GM18519 (cell line): ENCODE measurements at regions not wholly inside any gene's neighbourhood (a gene's known extent, or its start where the extent isn't known, plus 50 kb on each side); places are given as distances from the start of the nearest gene placed in this dataset.
"Not testable (repeated sequence)": the region's sequence is repeated elsewhere in the genome, so short reads cannot be mapped to it uniquely, and the experiment has no call there.

Experiments
- ATAC-seq: cut with Tn5 transposase; IDR thresholded peaks from one replicate; pipeline ENCODE4 v1.9.1; 2021; ENCODE audit warnings: mild to moderate bottlenecking, moderate library complexity; ENCODE audit not compliant: unreplicated experiment, low FRiP score

DNA sequence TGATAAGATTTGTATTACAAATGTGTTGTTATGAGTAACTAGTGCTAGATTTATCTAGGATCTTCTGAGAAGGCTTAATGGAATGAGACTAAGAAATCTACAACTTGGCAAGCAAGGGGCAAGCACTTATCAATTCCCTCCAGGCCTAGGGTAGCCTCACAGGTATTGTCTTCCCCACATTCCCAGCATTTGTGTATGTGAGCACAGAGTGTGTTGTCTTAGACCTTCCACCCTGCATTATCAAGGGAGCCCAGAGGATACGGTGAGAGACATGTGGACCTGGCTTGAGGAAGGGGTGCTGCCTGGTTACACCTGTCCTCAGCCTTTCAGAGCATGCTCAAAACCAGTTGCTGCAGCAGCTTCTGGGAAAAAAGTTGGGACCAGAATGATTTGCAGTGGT lies 327.2 kb downstream of the MRPL39 start:
- no peak for ATAC-seq

DNA sequence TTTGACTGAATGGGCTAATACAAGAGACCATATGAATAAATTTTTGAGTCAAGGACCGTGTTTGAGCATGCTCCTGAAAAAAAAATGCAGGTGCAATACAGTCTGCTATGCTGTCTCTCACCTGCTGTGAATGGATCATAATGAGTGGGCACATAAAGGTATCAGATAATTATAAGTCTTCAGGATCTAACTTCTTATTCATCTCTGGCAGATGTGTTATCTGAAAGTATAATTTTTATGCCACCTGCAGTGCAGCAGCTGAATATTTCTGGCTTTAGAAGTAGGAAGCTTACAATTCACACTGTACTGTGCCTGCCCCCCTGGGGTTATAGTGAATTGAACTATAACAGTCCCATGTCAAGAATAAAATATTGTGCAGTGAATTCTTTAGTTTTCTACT lies 333.3 kb downstream of the MRPL39 start:
- ATAC-seq = no peak

DNA sequence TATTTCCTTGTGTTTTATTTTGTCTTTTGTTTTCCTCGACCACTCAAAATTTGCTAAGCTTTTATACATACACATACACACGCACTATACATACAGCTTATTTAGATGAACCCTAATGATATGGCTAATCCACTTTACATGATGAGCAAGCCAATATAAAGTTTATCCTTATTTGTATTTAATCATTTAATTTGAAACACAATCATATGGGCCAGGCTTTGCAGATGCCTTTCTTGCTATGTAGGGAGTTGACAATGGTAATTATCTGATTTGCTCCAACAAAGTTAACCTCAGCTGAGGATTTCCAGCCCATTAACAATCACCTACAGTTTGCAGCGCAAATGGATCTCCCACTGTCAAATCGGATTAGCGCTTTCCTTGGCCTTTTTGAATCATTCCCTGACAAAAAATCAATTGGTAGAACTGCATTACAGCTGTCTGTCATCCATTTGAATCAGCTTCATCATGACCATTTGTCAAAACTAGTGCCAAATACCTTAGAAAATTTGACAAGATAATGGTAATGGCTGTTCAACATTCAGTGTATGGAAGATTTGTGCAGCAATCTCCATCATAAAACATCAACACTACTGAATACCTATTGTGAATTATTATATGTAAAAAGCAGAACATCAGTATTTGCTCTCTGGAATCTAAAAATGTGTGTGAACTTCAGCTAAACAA lies 352.6 kb downstream of the MRPL39 start:
- no peak for ATAC-seq

DNA sequence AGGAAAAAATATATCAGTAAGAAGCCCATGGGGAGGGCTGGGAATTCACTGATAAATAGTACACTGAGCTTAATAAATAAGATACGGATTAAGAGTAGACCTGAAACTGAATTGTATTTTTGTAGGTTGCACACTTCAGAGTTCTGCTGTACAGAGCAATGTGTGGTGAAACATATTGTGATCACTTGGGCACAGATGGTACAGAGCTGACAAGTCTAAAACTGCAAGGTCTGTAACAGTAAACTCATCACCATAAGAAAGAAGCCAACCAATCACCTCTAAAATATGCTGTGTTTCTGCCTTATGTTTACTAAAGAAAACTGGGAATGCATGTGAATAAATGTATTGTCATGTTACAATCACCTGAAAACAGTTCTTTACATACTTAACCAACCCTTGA lies 360.7 kb downstream of the MRPL39 start:
- ATAC-seq = no peak

DNA sequence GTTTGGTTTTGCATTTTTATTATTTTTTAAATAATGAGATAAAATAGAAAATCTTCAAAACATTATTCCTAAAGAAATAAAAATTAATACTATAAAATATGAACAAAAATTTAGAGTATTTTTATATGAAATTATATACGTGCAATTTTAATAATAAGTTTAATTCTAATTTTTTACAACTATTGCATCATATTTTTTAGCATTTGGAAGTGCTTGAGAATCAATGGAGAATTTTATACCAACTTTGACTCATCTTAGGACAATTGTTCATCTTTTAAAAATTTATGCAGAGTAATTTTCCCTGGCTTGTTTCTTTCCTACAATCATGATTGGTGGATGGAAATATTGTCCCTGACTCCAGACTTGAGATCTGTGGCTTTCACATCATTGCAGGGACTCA lies 362.5 kb downstream of the MRPL39 start:
- ATAC-seq = no peak

DNA sequence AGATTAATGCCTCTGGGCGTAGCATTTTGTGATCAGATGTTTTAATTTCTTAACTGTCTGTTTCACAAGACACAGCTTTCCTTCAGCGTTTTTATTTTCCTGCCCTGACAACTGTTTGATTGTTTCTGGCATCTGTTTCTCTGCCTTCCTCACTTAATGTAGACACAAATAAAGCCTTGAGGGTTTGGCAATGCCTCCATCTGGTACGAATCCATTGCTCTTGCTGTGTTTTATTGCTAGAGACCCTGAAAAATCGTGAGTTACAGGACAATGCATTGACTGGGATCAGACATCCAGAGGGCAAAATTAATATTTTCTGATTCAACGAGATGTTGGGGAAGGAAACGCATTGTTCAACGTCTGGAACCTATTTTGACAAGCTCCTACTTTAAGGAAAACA lies 363.5 kb downstream of the MRPL39 start:
- ATAC-seq = no peak

DNA sequence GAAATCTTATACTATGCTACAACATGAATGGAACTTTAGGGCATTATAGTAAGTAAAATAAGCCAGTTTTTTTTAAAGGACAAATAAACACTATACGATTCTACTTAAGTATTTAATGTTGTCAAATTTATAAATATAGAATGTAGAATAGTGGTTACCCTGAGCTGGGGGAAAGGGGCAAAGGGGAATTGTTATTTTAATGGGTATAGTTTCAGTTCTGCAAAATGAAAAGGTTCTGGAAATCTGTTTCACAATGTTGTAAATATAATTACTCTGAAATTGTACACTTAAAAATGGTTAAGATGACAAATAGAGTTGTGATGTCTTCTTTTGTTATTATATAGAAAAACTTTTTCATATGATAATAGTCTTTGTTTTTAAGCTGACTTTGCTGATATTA lies 366.3 kb downstream of the MRPL39 start:
- ATAC-seq = no peak

DNA sequence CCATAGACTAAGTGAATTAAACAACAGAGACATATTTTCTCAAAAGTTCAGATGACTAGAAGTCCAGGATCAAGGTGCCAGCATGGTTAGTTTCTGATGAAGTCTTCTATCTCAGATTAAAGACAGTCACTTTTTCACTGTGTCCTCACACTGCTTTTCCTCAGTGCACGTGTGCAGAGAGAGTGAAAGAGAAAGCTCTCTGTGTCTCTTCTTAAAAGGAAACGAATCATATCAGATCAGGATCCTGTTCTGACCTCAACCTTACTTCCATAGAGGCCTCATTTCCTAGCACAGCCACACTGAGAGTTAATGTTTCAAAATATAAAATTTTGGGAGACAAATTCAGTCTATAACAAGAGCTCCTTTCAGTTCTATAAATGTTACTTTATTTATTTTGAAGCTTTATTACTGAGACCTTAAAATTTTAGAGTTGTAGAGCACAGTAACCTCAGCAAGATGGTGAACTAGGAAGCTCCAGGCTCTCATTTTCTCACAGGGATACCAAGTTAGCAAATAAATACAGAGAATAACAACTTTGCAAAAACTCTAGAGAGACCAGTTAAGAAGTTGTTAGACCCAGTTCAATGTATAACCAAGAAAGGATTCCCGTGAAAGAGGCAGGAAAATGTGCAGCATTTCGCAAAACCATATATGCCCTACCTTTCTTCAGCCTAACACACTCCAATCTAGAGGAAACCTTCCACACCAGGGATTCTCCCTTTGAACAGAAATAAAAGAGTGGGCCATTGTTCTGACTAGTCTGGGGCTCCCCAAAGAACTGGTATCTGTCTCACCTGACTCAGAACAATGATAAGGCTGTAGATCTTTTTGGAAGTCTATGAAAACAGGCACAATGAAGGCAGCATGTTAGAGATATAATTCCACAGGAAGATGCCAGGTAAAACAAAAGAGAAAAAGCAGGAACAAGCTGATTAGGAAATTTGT lies 372.2 kb downstream of the MRPL39 start:
- ATAC-seq = peak; percentile 75

DNA sequence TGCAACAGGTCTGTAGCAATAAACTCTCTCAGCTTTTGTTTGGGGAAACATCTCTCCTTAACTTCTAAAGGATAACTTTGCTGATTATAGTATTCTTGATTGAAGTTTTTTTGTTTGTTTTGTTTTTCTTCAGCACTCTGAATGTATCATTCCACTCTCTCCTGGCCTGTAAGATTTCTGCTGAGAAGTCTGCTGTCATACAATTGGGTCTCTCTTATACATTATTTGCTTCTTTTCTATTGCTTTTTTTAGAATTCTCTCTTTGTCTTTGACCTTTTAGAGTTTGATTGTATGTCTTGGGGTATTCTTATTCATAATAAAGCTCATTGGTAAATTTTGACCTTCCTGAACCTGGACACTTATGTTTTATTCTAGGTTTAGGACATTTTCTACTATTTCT lies 386.3 kb downstream of the MRPL39 start:
- ATAC-seq = no peak

DNA sequence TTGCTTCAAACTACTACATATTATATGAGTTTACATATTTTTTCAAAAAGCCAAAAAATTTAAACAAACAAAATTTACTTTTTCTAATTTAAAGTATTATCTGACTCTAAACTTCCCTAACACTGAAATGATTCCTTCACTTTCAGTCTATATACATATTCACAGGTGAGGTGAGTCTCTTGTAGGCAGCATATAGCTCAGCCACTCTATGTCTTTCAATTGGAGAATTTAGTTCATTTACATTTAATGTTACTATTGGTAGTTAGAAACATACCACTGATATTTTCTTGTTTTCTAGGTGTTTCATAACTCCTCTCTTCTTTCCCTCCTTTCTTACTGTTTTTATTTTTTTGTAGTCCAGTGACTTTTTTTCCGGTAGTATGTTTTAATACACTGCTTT lies 387.1 kb downstream of the MRPL39 start:
- no peak for ATAC-seq

DNA sequence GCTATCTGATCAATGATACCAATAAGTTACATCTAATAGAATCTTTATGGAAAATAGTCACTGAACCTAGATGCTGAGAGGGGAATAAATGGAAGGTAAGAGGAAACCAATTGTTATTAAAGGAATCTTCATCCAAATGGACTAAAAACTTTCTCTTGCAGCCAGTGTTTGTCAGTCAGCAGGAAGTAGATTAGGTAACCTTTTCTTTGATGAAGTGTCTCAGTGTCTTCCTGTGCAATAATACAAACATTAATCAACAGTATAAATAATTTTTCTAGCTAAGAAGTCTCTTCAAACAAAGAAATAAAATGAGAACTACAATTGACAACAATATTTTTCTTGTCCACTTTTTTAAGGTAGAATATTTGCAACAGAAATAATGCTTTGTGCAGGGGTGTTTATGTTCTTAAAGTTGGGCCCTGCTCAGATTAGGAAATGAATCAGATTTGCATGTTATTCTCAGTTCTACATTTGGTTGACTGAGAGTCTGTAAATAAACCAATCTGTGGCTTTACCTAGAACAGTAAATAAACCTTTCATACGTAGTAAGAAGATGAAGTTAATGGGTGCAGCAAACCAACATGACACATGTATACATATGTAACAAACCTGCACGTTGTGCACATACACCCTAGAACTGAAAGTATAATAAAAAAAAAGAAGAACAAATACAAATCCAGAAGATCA lies 391.4 kb downstream of the MRPL39 start:
- peak; percentile 96 for ATAC-seq

DNA sequence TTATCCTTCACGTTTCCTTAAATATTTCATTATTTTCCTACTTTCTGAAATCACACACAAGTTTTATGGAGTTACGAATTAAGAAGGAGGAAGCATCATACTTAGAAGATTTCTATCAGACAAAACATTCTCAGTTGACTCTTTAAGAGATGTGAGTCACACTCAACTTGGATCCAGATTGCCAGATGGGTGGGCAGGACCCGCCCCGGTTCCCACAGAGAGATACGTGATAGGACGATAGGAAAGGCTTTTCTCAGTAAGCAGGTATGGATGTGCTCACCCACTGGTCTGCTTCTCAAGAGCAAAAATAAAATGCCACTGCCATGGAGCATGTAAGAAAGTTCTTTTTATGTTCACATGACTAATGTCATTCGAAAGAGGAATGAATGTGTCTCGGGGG lies 392.6 kb downstream of the MRPL39 start:
- ATAC-seq = no peak

DNA sequence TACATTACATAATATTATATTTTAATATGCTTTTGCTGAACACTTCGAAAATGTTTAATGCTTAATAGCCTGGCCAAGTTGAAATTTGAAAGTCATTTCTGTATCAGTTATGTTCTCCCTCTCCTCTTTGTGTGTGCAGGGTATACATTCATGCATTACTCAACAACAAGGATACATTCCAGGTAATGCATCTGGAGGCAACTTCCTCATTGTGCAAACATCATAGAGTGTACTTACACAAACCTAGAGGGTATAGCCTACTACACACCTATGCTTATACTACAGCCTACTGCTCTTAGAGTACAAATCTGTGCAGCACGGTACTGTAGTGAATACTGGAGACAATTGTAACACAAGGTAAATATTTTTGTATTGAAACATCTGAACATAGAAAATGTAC lies 407.3 kb downstream of the MRPL39 start:
- no peak for ATAC-seq

DNA sequence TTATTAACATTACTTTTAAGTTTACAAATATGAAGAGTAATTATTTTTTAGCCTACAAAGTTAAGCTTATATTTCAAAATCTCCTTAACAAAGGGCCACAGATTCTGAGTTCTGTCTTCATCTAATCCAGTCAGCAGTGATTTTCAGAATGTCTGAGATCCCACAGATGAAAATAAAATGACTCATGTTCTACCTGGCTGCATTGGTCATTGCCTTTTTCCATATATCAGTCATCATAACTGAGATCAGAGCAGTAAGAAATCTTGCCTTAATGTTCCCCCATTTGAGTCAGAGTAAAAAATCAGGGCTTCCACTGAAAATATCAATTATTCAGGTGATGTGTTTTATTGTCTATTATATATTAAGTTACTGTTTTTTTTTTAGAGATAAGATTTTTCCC lies 416.1 kb downstream of the MRPL39 start:
- ATAC-seq = peak; percentile 63

DNA sequence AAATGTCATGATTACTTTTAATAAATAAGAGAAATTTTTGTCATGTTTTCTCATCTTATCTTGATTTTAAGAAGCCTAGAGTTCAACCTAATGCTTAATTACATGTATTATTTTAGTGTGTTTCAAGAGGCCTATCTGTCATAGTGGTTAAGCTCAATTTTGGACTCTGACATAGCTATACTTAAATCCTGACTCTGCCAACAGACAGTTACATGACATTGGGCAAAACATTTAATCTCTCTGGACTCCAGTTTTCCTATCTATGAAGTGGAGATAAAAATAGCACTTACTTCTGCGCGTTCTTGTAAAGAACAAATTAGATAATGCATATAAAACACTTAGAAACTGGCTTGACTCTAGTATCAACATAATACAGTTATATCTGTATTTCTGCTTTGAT lies 417.8 kb downstream of the MRPL39 start:
- no peak for ATAC-seq

DNA sequence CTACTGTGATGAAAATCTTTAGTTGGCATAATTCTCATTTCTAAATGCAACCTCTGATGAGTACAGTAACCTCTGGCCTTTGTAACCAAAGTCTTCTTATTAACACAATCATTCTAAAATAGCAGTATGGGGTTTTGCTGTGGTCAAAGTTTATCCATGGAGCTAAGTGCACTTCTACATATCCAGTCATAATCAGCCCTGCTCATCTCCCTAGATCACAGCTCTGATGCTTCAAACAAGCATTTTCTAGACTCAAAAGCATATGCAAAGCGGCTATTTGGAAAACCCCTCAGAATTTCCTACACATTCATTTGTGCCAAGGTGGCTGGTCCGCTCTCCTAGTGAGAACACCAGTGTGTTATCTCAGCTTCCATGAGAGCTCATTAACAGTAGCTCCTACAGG lies 418.6 kb downstream of the MRPL39 start:
- peak; percentile 67 for ATAC-seq

DNA sequence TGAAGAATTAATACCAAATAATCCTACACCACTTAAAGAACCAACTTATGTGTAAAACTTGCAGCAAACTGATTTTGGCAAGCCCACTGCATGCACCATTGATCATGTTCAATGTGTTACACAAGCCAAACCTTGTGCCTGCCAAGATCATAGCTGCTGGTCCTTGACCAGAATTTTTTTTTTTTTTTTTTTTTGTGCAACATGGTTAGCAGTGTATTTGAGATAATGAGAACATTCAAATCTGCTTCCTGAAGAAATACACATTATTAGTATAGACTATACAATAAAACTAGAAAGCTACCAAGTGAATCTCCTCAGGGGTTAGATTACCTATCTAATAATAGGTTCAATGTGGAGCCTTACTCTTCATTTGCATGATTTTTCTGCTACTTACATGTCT lies 421.0 kb downstream of the MRPL39 start:
- ATAC-seq = peak; percentile 34

DNA sequence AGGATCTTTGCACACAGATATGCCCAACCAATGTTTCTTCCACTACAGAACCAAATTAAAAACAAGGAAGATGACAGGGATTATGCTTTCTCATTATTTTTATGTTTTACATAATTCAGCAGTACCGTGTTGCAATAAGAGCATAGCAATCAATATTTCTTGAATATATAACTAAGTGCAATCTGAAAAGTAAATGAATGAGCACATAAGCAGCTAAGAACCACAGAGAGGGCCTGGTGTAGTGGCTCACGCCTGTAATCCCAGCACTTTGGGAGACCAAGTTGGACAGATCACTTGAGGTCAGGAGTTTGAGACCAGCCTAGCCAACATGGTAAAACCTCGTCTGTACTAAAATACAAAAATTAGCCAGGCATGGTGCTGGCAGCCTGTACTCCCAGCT lies 423.7 kb downstream of the MRPL39 start:
- ATAC-seq = no peak

DNA sequence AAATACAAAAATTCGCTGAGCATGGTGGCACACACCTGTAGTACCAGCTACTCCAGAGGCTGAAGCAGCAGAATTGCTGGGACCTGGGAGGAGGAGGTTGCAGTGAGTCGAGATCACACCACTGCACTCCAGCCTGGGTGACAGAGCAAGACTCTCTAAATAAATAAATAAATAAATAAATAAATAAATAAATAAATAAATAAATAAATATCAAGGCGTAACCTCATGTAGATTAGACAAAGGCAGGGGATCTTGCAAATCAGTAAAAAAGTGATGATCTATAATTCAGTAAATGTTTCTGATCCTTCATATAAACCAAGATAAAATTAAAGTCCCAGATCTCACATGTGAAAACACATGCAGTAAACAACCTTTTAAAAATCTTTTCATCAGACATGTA lies 425.6 kb downstream of the MRPL39 start:
- ATAC-seq = not testable (repeated sequence)

DNA sequence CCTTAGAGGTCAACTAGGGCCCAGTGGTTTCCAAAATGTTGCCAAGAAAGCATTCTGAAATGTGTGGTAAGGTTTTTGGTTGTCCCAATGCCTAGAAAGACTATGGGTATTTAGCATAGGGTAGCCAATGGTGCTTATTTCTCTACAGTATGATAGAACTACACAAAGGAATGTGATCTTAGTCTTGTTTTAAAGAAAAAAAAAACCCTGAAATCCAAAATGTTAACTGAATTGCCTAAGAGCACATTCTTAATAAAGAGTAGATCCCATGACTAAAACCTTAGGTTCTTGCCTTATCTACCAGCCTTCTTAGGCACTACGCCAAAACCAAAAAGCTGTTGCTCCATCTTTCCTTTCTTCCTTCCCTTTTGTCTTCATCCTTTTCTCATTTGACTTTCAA lies 428.2 kb downstream of the MRPL39 start:
- ATAC-seq = no peak

DNA sequence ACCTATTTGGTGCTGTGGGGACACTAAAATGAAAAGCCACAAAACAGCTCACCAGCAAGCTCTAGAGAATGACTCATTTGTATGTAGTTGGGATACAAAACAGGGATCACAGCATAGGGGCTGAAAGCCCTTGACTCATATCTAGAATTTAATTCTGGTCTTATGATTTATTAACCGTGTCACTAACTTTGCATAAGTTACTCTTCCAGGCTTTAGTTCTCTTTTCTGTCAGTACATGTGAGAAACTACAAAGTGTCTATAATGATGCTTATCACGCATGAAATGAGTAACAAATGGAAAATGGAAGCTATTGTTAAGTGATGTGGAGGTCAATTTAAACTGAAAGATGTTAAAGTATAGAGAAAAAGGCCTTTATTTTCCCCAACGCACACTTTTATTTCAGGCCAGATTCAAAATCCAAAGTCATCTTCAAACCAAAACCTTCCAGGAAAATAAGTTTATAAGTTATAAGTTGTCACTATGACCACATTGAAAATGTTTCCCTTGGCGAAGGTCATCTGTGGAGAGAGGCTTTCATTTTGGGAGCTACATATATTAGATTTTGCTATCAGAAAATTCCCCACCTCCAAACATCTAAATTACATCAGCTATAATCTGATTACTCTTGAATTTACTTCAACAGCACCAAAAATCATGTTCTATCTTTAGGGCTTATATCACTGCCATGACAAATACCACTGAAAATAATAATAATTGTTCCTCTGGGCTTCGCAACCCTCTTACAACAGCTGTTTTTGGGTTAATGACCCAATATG lies 430.5 kb downstream of the MRPL39 start:
- ATAC-seq = peak; percentile 93
